ENCODE measurements at regions not wholly inside any gene's neighbourhood (a gene's known extent, or its start where the extent isn't known, plus 50 kb on each side); places are given as distances from the start of the nearest gene placed in this dataset.

DNA sequence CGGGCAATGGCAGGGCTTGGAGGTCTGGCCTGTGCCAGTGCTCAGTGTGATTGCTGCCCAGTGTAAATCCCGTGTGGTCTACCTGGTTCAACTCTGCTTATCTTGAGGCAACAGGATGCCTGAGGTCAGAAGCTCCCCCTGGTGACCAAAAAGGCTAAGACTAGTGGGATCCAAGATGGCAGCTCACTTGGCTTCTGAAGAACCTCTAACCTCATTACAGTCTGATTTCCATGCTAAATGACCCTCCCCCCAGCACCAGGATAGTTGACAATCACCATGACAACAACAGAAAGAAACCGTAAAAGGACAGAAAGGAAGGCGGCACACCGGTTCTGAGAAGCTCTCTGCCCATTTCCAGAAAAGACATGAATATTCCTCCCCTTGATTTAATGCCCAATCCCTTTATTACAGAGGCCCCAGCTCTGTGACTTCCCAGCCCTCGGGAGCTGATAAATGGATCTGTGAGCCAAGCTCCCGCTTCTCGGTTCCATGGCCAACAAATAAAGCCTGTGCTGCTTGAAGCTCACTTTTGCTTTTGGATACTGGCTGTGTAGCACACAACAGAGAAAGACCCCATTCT is 398.4 kb downstream of the CTTN start:
- Histone ChIP-seq H3K9ac (ENCODE audit: insufficient read depth, low read length) (no peak overlapping the region), H3K27ac (ENCODE audit: insufficient read depth, low read length) (no peak overlapping the region), H3K4me3 (replicated peaks in 1 of 4; ENCODE audit: control extremely low read depth in 1 of 4, insufficient read depth in 1 of 4, low read depth in 3 of 4, low read length in 4 of 4) (no peak overlapping the region), H3K4me2 (ENCODE audit: extremely low read depth, insufficient read depth, low read length) (no peak overlapping the region), H3K36me3 (ENCODE audit: control insufficient read depth, insufficient read depth, low read length) (no peaks in the 10 kb centered on the region), H4K20me1 (ENCODE audit: control insufficient read depth, extremely low read depth, insufficient read depth, low read length) (no peaks in the 10 kb centered on the region), H3K9me3 (ENCODE audit: control insufficient read depth, insufficient read depth, low read depth, low read length) (no peaks in the 10 kb centered on the region), H3K79me2 (ENCODE audit: control insufficient read depth, insufficient read depth, low read length) (no peaks in the 10 kb centered on the region), H3K27me3 (ENCODE audit: control insufficient read depth, insufficient read depth, low read length) (no peaks in the 10 kb centered on the region), H2AFZ (ENCODE audit: low read length) (no peak overlapping the region), H3K4me1 (ENCODE audit: control insufficient read depth, extremely low read depth, insufficient read depth, low read length) (no peaks in the 10 kb centered on the region)
- TF ChIP-seq, protein P1, sequence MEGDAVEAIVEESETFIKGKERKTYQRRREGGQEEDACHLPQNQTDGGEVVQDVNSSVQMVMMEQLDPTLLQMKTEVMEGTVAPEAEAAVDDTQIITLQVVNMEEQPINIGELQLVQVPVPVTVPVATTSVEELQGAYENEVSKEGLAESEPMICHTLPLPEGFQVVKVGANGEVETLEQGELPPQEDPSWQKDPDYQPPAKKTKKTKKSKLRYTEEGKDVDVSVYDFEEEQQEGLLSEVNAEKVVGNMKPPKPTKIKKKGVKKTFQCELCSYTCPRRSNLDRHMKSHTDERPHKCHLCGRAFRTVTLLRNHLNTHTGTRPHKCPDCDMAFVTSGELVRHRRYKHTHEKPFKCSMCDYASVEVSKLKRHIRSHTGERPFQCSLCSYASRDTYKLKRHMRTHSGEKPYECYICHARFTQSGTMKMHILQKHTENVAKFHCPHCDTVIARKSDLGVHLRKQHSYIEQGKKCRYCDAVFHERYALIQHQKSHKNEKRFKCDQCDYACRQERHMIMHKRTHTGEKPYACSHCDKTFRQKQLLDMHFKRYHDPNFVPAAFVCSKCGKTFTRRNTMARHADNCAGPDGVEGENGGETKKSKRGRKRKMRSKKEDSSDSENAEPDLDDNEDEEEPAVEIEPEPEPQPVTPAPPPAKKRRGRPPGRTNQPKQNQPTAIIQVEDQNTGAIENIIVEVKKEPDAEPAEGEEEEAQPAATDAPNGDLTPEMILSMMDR (conservative IDR thresholded peaks at IDR 0.05 in 1 of 2, IDR thresholded peaks at IDR 0.05 in 1 of 2; ENCODE audit: low read depth in 1 of 2, low read length in 2 of 2) = peak in 1 of 2 donors; percentile 12
- TF ChIP-seq EZH2 (IDR thresholded peaks at IDR 0.05; ENCODE audit: low read length, missing control alignments) = no peak
- no peak for DNase-seq (ENCODE audit: low read depth in 2 of 2)

DNA sequence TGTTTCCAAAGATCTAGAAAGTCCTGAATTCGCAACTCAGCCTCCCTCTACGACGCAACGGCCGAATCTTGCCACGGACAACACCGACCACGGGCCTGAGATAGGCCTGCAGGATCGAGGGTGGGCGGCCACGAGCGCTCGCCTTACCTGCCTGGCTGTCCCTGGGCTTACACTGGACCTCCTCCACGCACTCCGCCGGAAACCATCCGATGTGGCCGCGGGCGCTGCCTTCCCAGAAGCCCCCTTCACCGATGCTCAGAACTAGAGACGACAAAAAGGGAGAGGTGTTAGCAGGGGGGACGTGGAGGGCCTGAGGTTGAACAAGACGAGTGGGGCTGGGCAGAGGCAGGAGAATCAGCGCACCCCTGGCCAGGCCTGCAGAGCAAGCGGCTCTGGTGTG is 400.0 kb downstream of the CTTN start:
- no peaks in the 10 kb centered on the region for H3K9me3 ChIP-seq (ENCODE audit: control insufficient read depth, insufficient read depth, low read depth, low read length)
- no peak for TF ChIP-seq EZH2 (IDR thresholded peaks at IDR 0.05; ENCODE audit: low read length, missing control alignments)
- TF ChIP-seq, protein P1 (conservative IDR thresholded peaks at IDR 0.05 in 1 of 2, IDR thresholded peaks at IDR 0.05 in 1 of 2; ENCODE audit: low read depth in 1 of 2, low read length in 2 of 2) = no peak
- H3K36me3 ChIP-seq (ENCODE audit: control insufficient read depth, insufficient read depth, low read length) = no peaks in the 10 kb centered on the region
- no peak overlapping the region for H2AFZ ChIP-seq (ENCODE audit: low read length)
- no peak overlapping the region for H3K27ac ChIP-seq (ENCODE audit: insufficient read depth, low read length)
- H3K27me3 ChIP-seq (ENCODE audit: control insufficient read depth, insufficient read depth, low read length) = no peaks in the 10 kb centered on the region
- DNase-seq (ENCODE audit: low read depth in 2 of 2) = no peak
- H3K4me2 ChIP-seq (ENCODE audit: extremely low read depth, insufficient read depth, low read length) = no peak overlapping the region
- H3K4me3 ChIP-seq (replicated peaks in 1 of 4; ENCODE audit: control extremely low read depth in 1 of 4, insufficient read depth in 1 of 4, low read depth in 3 of 4, low read length in 4 of 4) = no peak overlapping the region
- no peak overlapping the region for H3K9ac ChIP-seq (ENCODE audit: insufficient read depth, low read length)
- H3K79me2 ChIP-seq (ENCODE audit: control insufficient read depth, insufficient read depth, low read length) = no peaks in the 10 kb centered on the region
- H4K20me1 ChIP-seq (ENCODE audit: control insufficient read depth, extremely low read depth, insufficient read depth, low read length) = no peaks in the 10 kb centered on the region
- no peaks in the 10 kb centered on the region for H3K4me1 ChIP-seq (ENCODE audit: control insufficient read depth, extremely low read depth, insufficient read depth, low read length)

DNA sequence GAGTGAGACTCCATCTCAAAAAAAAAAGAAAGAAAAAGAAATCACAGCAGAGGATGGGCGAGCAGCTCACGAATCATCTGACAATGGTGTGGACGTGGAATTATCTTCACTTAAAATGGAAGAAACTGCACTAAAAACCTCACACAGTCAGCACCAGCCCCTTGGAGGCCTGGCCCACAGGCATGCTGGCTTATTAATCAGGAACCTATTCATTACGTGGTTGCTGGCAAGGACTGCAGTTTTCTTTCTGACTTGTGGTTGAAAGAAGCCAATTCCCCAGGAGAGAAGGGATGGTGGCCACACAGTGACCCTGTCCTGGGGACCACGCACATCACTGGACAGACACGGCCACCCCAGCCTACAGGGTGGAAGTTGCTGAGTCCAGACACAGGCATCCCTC is 401.1 kb downstream of the CTTN start:
- Histone ChIP-seq H3K9me3 (ENCODE audit: control insufficient read depth, insufficient read depth, low read depth, low read length) (no peaks in the 10 kb centered on the region), H3K4me2 (ENCODE audit: extremely low read depth, insufficient read depth, low read length) (no peak overlapping the region), H3K36me3 (ENCODE audit: control insufficient read depth, insufficient read depth, low read length) (no peaks in the 10 kb centered on the region), H2AFZ (ENCODE audit: low read length) (no peak overlapping the region), H3K27me3 (ENCODE audit: control insufficient read depth, insufficient read depth, low read length) (no peaks in the 10 kb centered on the region), H3K4me3 (replicated peaks in 1 of 4; ENCODE audit: control extremely low read depth in 1 of 4, insufficient read depth in 1 of 4, low read depth in 3 of 4, low read length in 4 of 4) (no peak overlapping the region), H3K9ac (ENCODE audit: insufficient read depth, low read length) (no peak overlapping the region), H3K27ac (ENCODE audit: insufficient read depth, low read length) (no peak overlapping the region), H3K79me2 (ENCODE audit: control insufficient read depth, insufficient read depth, low read length) (no peaks in the 10 kb centered on the region), H3K4me1 (ENCODE audit: control insufficient read depth, extremely low read depth, insufficient read depth, low read length) (no peaks in the 10 kb centered on the region), H4K20me1 (ENCODE audit: control insufficient read depth, extremely low read depth, insufficient read depth, low read length) (no peaks in the 10 kb centered on the region)
- peak; percentile 74 to 87 for DNase-seq (ENCODE audit: low read depth in 2 of 2)
- TF ChIP-seq, protein P1 (conservative IDR thresholded peaks at IDR 0.05 in 1 of 2, IDR thresholded peaks at IDR 0.05 in 1 of 2; ENCODE audit: low read depth in 1 of 2, low read length in 2 of 2) = no peak
- no peak for TF ChIP-seq EZH2 (IDR thresholded peaks at IDR 0.05; ENCODE audit: low read length, missing control alignments)
